Vagina (tissue), 2 donors: ENCODE measurements at regions not wholly inside any gene's neighbourhood (a gene's known extent, or its start where the extent isn't known, plus 50 kb on each side); places are given as distances from the start of the nearest gene placed in this dataset.

Source experiments
- DNase-seq, 2 donors: peaks; one replicate each; pipeline ENCODE4 v3.0.0-alpha.2; 2017; ENCODE audit errors: extremely low spot score in 2 of 2
- H3K27ac ChIP-seq: fragments of 200-600 bp; sonication (generic); one replicate; pipeline ENCODE4 v1.5.1; 2019
- H3K27me3 ChIP-seq: fragments of 200-600 bp; sonication (generic); one replicate; pipeline ENCODE4 v1.5.1; 2019
- H3K36me3 ChIP-seq, 2 donors: fragments of 200-600 bp; sonication (generic); one replicate each; pipeline ENCODE4 v1.5.1; 2017 to 2019
- H3K4me1 ChIP-seq: fragments of 200-600 bp; sonication (generic); one replicate; pipeline ENCODE4 v1.5.1; 2019
- H3K4me3 ChIP-seq, 2 donors: fragments of 200-600 bp; sonication (generic); 1 replicate in 1 of 2; 2 replicates in 1 of 2; pipeline ENCODE4 v1.5.1; 2016 to 2019
- H3K9me3 ChIP-seq: fragments of 200-600 bp; sonication (generic); one replicate; pipeline ENCODE4 v1.5.1; 2019
- POLR2A ChIP-seq, 2 donors: fragments of 450-650 bp; IDR thresholded peaks; one replicate each; pipeline ENCODE4 v1.6.1; 2017; ENCODE audit warnings: antibody characterized with exemption in 2 of 2, mild to moderate bottlenecking in 2 of 2, moderate library complexity in 2 of 2
- POLR2AphosphoS5 ChIP-seq, 2 donors: sonication (generic); formaldehyde crosslinking; IDR thresholded peaks; one replicate each; pipeline ENCODE4 v1.9.0; 2017; ENCODE audit warnings: antibody characterized with exemption in 2 of 2, mild to moderate bottlenecking in 2 of 2, low read depth in 1 of 2; ENCODE audit not compliant: insufficient read depth in 1 of 2
- intact Hi-C: fragments of 100-400 bp; cut with DNase I; formaldehyde crosslinking; loops from one replicate; pipeline ENCODE4 v1.15.1; 2023
- TF ChIP-seq, protein P1 (sequence below), 3 experiments: fragments of 450-650 bp in 2 of 3; fragments of 200-600 bp in 1 of 3; sonication (generic) in 1 of 3; IDR thresholded peaks; one replicate each; pipeline ENCODE4 v1.5.1; 2017 to 2019; ENCODE audit warnings: antibody characterized with exemption in 3 of 3, mild to moderate bottlenecking in 2 of 3, moderate library complexity in 2 of 3

DNA sequence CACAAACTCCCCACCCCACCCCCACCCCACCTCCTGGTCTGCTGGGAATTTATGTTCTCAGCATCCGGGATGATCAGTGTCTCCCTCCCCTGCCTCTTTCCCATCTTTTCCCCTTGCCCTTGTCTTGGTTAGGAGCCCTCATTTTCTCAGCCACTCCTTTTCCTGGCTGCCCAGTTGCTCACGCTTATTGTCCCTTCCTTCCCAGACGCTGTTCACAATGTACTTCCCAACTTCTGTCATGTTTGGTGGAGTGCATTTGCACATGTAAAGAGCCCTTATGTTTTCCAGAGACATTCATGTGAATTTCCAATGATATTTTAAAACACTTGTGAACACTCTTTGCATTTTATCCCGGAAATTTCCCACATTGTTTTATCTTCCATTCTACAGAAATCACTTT, 192.1 kb downstream of the RHOU start:
- intact Hi-C loops = no loop called here
- TF ChIP-seq POLR2A (IDR thresholded peaks at IDR 0.05) (no peak), POLR2AphosphoS5 (IDR thresholded peaks at IDR 0.05; ENCODE audit: insufficient read depth in 1 of 2, low read depth in 1 of 2) (no peak)
- TF ChIP-seq, protein P1, sequence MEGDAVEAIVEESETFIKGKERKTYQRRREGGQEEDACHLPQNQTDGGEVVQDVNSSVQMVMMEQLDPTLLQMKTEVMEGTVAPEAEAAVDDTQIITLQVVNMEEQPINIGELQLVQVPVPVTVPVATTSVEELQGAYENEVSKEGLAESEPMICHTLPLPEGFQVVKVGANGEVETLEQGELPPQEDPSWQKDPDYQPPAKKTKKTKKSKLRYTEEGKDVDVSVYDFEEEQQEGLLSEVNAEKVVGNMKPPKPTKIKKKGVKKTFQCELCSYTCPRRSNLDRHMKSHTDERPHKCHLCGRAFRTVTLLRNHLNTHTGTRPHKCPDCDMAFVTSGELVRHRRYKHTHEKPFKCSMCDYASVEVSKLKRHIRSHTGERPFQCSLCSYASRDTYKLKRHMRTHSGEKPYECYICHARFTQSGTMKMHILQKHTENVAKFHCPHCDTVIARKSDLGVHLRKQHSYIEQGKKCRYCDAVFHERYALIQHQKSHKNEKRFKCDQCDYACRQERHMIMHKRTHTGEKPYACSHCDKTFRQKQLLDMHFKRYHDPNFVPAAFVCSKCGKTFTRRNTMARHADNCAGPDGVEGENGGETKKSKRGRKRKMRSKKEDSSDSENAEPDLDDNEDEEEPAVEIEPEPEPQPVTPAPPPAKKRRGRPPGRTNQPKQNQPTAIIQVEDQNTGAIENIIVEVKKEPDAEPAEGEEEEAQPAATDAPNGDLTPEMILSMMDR (IDR thresholded peaks at IDR 0.05) = no peak

DNA sequence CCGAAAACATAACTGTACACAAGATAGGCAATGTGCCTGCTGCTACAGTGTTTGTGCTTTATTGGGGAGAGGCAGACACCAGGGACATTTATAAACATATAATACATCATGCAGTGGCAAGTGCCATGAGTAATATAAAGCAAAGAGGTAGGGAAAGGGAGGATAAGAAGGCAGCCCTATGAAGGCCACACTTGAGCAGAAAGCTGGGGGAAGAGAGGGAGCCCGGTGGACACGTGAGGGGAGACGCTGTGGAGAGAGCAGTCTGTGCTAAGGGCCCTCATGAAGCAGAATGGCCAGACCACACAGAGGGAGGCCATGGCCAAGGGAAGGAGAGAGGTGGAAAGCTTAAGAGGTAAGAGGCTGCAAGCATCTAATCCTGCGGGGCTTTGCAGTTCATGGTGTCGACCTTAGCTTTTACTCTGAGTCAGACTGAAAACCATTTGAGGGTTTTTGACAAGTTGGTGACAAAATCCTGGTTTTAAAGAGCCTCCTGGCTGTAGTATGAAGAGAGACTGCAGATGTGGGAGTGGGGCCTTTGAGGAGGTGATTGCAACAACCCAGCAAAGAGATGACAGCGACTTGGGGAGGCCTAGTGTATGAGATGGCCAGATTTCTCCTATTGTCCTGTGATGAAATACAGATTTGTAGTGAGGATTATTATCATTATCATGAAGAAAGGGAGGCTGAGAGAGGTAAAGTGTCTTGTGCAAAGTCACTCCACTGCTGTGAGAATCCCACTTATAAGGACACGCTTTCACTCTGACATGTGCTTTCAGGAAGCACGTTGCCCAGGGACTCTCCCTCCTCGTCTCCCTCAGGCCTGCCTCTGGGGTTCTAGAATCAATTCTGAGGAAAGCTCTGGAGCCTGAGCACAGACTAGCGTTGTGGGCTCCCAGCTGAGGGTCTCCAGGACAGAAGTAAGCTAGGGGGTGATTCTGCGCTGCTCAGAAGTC, 192.9 kb downstream of the RHOU start:
- peak in 1 of 2 donors; percentile 43 for DNase-seq
- H3K4me1 ChIP-seq = no peaks in the 10 kb centered on the region
- no peaks in the 10 kb centered on the region for H3K9me3 ChIP-seq
- H3K27me3 ChIP-seq = no peaks in the 10 kb centered on the region
- H3K27ac ChIP-seq = no peak overlapping the region
- TF ChIP-seq, protein P1 (IDR thresholded peaks at IDR 0.05) = no peak
- no peak for TF ChIP-seq POLR2AphosphoS5 (IDR thresholded peaks at IDR 0.05; ENCODE audit: insufficient read depth in 1 of 2, low read depth in 1 of 2)
- TF ChIP-seq POLR2A (IDR thresholded peaks at IDR 0.05) = no peak
- no peaks in the 10 kb centered on the region for H3K36me3 ChIP-seq
- intact Hi-C loops = no loop called here
- H3K4me3 ChIP-seq = no peak overlapping the region

More for the DNA sequence above, 192.1 kb downstream of the RHOU start:
- no peaks in the 10 kb centered on the region for H3K27me3 ChIP-seq
- H3K4me3 ChIP-seq = no peak overlapping the region
- no peak overlapping the region for H3K27ac ChIP-seq
- H3K36me3 ChIP-seq = no peaks in the 10 kb centered on the region
- H3K4me1 ChIP-seq = no peaks in the 10 kb centered on the region
- no peaks in the 10 kb centered on the region for H3K9me3 ChIP-seq
- no peak for DNase-seq

DNA sequence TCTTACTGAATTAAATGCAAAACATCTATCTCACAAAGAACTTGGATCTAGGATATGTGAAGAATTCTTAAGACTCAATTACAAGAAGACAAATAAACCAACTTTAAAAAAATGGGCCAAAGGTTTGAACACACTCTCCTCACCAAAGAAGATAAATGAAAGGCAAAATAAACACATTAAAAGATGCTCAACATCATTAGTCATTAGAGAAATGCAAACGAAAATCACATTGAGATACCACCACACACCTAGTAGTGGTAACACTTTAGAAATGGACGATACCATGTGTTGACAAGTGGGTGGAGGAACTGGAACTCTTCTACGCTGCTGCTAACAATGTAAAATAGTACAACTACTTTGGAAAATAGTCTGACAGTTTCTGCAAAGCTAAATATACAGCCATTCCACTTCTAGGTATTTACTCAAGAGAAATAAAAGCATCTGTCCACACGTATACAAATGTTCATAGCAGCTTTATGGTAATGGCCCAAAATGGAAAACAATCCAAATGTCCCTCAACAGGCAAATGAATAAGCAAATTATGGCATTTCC, 194.3 kb downstream of the RHOU start:
- DNase-seq = no peak
- no peaks in the 10 kb centered on the region for H3K9me3 ChIP-seq
- H3K4me3 ChIP-seq = no peak overlapping the region
- H3K4me1 ChIP-seq = no peaks in the 10 kb centered on the region
- no peak for TF ChIP-seq POLR2A (IDR thresholded peaks at IDR 0.05)
- no peak for TF ChIP-seq POLR2AphosphoS5 (IDR thresholded peaks at IDR 0.05; ENCODE audit: insufficient read depth in 1 of 2, low read depth in 1 of 2)
- TF ChIP-seq, protein P1 (IDR thresholded peaks at IDR 0.05) = no peak
- intact Hi-C loops = no loop called here
- H3K27me3 ChIP-seq = no peaks in the 10 kb centered on the region
- H3K36me3 ChIP-seq = no peaks in the 10 kb centered on the region
- H3K27ac ChIP-seq = no peak overlapping the region

DNA sequence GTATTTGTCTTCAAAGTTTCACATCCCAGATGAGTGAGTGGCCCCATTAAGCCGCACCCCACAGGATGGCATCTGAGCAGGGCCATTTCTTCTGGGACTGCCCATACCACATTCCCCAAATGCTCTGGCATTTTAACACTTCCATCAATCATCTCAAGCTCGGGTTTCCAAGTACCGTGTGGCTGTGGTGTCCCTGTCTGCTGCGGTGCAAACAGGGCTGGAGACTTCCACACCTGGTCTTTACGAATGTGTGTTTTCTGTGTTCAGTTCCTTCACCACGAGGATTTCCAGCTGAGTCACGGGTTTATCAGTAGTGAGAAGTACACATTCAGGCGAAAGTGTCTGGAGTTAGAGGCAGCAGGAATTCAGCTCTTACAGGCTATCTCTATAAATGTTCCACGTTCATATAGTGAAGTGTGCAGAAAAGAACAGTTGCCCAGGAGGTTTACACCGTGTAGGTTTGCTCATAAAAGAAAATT, 195.2 kb downstream of the RHOU start:
- Histone ChIP-seq H3K36me3 (no peaks in the 10 kb centered on the region), H3K4me1 (no peaks in the 10 kb centered on the region), H3K4me3 (no peak overlapping the region), H3K9me3 (no peaks in the 10 kb centered on the region), H3K27ac (no peak overlapping the region), H3K27me3 (no peaks in the 10 kb centered on the region)
- DNase-seq = peak; percentile 27 to 70
- TF ChIP-seq POLR2A (IDR thresholded peaks at IDR 0.05) (no peak), POLR2AphosphoS5 (IDR thresholded peaks at IDR 0.05; ENCODE audit: insufficient read depth in 1 of 2, low read depth in 1 of 2) (no peak)
- TF ChIP-seq, protein P1 (IDR thresholded peaks at IDR 0.05) = no peak
- intact Hi-C loops = no loop called here
